Liver (tissue), 8 donors: ENCODE measurements at regions not wholly inside any gene's neighbourhood (a gene's known extent, or its start where the extent isn't known, plus 50 kb on each side); places are given as distances from the start of the nearest gene placed in this dataset.

Experiments used
- DNase-seq: peaks from one replicate; pipeline ENCODE4 v3.0.0-alpha.2; 2017; ENCODE audit warnings: low spot score
- H3K27ac ChIP-seq, 2 donors: one replicate each; pipeline ENCODE4 v1.7.0; 2013; ENCODE audit warnings: inconsistent platforms in 2 of 2, low read length in 2 of 2, control low read depth in 1 of 2, low read depth in 1 of 2, mild to moderate bottlenecking in 1 of 2
- H3K27me3 ChIP-seq, 4 donors: one replicate each; pipeline versions ENCODE4 v1.6.1 to v1.7.0; 2013; ENCODE audit warnings: low read length in 3 of 4, inconsistent platforms in 1 of 4, mild to moderate bottlenecking in 1 of 4, moderate library complexity in 1 of 4; ENCODE audit not compliant: control insufficient read depth in 4 of 4, insufficient read depth in 4 of 4
- H3K36me3 ChIP-seq, 4 donors: one replicate each; pipeline versions ENCODE4 v1.6.1 to v1.7.0; 2013; ENCODE audit warnings: low read length in 3 of 4, mild to moderate bottlenecking in 3 of 4, low read depth in 1 of 4, moderate library complexity in 1 of 4; ENCODE audit not compliant: control insufficient read depth in 4 of 4, insufficient read depth in 3 of 4
- H3K4me1 ChIP-seq, 4 donors: one replicate each; pipeline versions ENCODE4 v1.6.1 to v1.7.0; 2013; ENCODE audit warnings: low read length in 3 of 4, mild to moderate bottlenecking in 3 of 4, moderate library complexity in 1 of 4; ENCODE audit not compliant: control insufficient read depth in 4 of 4, insufficient read depth in 4 of 4
- H3K4me3 ChIP-seq, 3 donors: one replicate each; pipeline versions ENCODE4 v1.6.1 to v1.7.0; 2013; ENCODE audit warnings: low read length in 3 of 3, control low read depth in 1 of 3, low read depth in 1 of 3, mild to moderate bottlenecking in 1 of 3
- H3K9ac ChIP-seq, 2 donors: one replicate each; pipeline ENCODE4 v1.7.0; 2013; ENCODE audit warnings: low read length in 2 of 2, mild to moderate bottlenecking in 2 of 2, moderate library complexity in 2 of 2, control low read depth in 1 of 2, low read depth in 1 of 2
- H3K9me3 ChIP-seq, 4 donors: one replicate each; pipeline versions ENCODE4 v1.6.1 to v1.7.0; 2013; ENCODE audit warnings: low read length in 3 of 4; ENCODE audit not compliant: control insufficient read depth in 4 of 4
- ATF3 ChIP-seq: IDR thresholded peaks from 2 replicates; pipeline ENCODE4 v1.6.1; 2016; ENCODE audit warnings: antibody characterized with exemption
- EGR1 ChIP-seq, 2 donors: IDR thresholded peaks; 2 replicates each; pipeline ENCODE4 v1.6.1; 2016 to 2018; ENCODE audit warnings: antibody characterized with exemption in 2 of 2, low read depth in 2 of 2
- FOXA1 ChIP-seq: IDR thresholded peaks from 2 replicates; pipeline ENCODE4 v1.6.1; 2016; ENCODE audit warnings: antibody characterized with exemption
- FOXA2 ChIP-seq: IDR thresholded peaks from 2 replicates; pipeline ENCODE4 v1.6.1; 2016; ENCODE audit warnings: antibody characterized with exemption
- GABPA ChIP-seq, 2 donors: IDR thresholded peaks in 1 of 2; conservative IDR thresholded peaks in 1 of 2; 2 replicates each; pipeline ENCODE4 v1.6.1; 2016; ENCODE audit warnings: antibody characterized with exemption in 2 of 2, mild to moderate bottlenecking in 1 of 2, moderate library complexity in 1 of 2
- HNF4A ChIP-seq, 2 donors: conservative IDR thresholded peaks; 2 replicates each; pipeline ENCODE4 v1.6.1; 2016; ENCODE audit warnings: antibody characterized with exemption in 2 of 2, mild to moderate bottlenecking in 2 of 2
- HNF4G ChIP-seq: IDR thresholded peaks from 2 replicates; pipeline ENCODE4 v1.6.1; 2016; ENCODE audit warnings: antibody characterized with exemption
- JUND ChIP-seq, 2 donors: IDR thresholded peaks; 2 replicates each; pipeline ENCODE4 v1.6.1; 2016; ENCODE audit warnings: antibody characterized with exemption in 2 of 2
- MAX ChIP-seq: IDR thresholded peaks from 2 replicates; pipeline ENCODE4 v1.6.1; 2016; ENCODE audit warnings: antibody characterized with exemption
- NR2F2 ChIP-seq: IDR thresholded peaks from 2 replicates; pipeline ENCODE4 v1.6.1; 2016; ENCODE audit warnings: antibody characterized with exemption
- RAD21 ChIP-seq, 2 donors: IDR thresholded peaks; 2 replicates each; pipeline ENCODE4 v1.6.1; 2016; ENCODE audit warnings: antibody characterized with exemption in 2 of 2, mild to moderate bottlenecking in 2 of 2
- REST ChIP-seq: IDR thresholded peaks from 2 replicates; pipeline ENCODE4 v1.6.1; 2016; ENCODE audit warnings: antibody characterized with exemption, mild to moderate bottlenecking
- RXRA ChIP-seq, 2 donors: IDR thresholded peaks; 2 replicates each; pipeline ENCODE4 v1.6.1; 2017 to 2018; ENCODE audit warnings: antibody characterized with exemption in 2 of 2, mild to moderate bottlenecking in 1 of 2
- SP1 ChIP-seq: IDR thresholded peaks from 2 replicates; pipeline ENCODE4 v1.6.1; 2018; ENCODE audit warnings: antibody characterized with exemption, mild to moderate bottlenecking
- TAF1 ChIP-seq: conservative IDR thresholded peaks from 2 replicates; pipeline ENCODE4 v1.6.1; 2016; ENCODE audit warnings: antibody characterized with exemption, mild to moderate bottlenecking
- YY1 ChIP-seq: IDR thresholded peaks from 2 replicates; pipeline ENCODE4 v1.6.1; 2016; ENCODE audit warnings: antibody characterized with exemption, mild to moderate bottlenecking
- ZBTB33 ChIP-seq: IDR thresholded peaks from 2 replicates; pipeline ENCODE4 v1.6.1; 2016; ENCODE audit warnings: antibody characterized with exemption
- WGBS: extraction: QIAGEN DNeasy Blood & Tissue Kit; methylation state at CpG from one replicate; pipeline ENCODE4 v1.1.7; 2013; 5-methylcytosine and 5-hydroxymethylcytosine counted together
- TF ChIP-seq, protein P1 (sequence below): fragments of 150-350 bp; IDR thresholded peaks from 2 replicates; pipeline ENCODE4 v1.5.1; 2017; ENCODE audit warnings: improper control_type of control experiment, low read depth, low read length; ENCODE audit not compliant: missing input control
- donor health status: healthy.
- donor health status: healthy.
- donor health status: healthy.
- donor health status: healthy.
- donor health status: healthy.

- Histone ChIP-seq H3K9ac (no peak overlapping the region), H3K27ac (no peak overlapping the region), H3K9me3 (no peaks in the 10 kb centered on the region), H3K4me1 (no peaks in the 10 kb centered on the region), H3K4me3 (no peak overlapping the region), H3K36me3 (no peaks in the 10 kb centered on the region), H3K27me3 (no peaks in the 10 kb centered on the region)
- WGBS = 74% methylated on average over 1 of the region's 1 CpG
- TF ChIP-seq, protein P1, sequence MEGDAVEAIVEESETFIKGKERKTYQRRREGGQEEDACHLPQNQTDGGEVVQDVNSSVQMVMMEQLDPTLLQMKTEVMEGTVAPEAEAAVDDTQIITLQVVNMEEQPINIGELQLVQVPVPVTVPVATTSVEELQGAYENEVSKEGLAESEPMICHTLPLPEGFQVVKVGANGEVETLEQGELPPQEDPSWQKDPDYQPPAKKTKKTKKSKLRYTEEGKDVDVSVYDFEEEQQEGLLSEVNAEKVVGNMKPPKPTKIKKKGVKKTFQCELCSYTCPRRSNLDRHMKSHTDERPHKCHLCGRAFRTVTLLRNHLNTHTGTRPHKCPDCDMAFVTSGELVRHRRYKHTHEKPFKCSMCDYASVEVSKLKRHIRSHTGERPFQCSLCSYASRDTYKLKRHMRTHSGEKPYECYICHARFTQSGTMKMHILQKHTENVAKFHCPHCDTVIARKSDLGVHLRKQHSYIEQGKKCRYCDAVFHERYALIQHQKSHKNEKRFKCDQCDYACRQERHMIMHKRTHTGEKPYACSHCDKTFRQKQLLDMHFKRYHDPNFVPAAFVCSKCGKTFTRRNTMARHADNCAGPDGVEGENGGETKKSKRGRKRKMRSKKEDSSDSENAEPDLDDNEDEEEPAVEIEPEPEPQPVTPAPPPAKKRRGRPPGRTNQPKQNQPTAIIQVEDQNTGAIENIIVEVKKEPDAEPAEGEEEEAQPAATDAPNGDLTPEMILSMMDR = no peak
- no peak for TF ChIP-seq YY1
- TF ChIP-seq SP1 = no peak
- no peak for TF ChIP-seq FOXA1
- TF ChIP-seq ZBTB33 = no peak
- TF ChIP-seq MAX = no peak
- no peak for TF ChIP-seq ATF3
- TF ChIP-seq RAD21 (IDR thresholded peaks at IDR 0.05) = no peak
- TF ChIP-seq REST = no peak
- TF ChIP-seq HNF4A (conservative IDR thresholded peaks at IDR 0.05) = no peak
- TF ChIP-seq JUND (IDR thresholded peaks at IDR 0.05) = no peak
- TF ChIP-seq EGR1 (IDR thresholded peaks at IDR 0.05; ENCODE audit: low read depth in 2 of 2) = no peak
- no peak for TF ChIP-seq HNF4G
- no peak for TF ChIP-seq GABPA (IDR thresholded peaks at IDR 0.05 in 1 of 2, conservative IDR thresholded peaks at IDR 0.05 in 1 of 2)
- no peak for TF ChIP-seq FOXA2
- no peak for TF ChIP-seq NR2F2
- TF ChIP-seq TAF1 = no peak
- no peak for TF ChIP-seq RXRA (IDR thresholded peaks at IDR 0.05)
- DNase-seq = no peak
Observed at GRCh38 chr14:82896476-82896875, 1362.8 kb upstream of the SEL1L start.
